ENCODE measurements at regions not wholly inside any gene's neighbourhood (a gene's known extent, or its start where the extent isn't known, plus 50 kb on each side); places are given as distances from the start of the nearest gene placed in this dataset.
A peak's percentile ranks its signal among the peaks of the same experiment; 100 is the strongest.

DNA sequence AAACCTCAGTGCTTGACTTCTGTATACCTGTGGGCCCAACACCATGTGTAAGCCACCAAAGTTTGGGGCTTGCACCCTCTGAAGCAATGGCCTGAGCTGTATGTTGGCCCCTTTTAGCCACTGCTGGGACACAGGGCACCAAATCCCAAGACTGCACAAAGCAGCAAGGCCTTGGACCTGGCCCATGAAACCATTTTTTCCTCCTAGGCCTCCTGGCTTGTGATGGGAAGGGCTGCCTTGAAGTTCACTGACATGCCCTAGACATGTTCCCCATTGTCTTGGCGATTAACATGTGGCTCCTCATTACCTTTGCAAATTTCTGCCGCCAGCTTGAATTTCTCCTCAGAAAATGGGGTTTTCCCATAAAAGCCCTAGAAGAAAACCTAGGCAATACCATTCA lies 345.5 kb downstream of the MLLT3 start:
- no peaks in the 10 kb centered on the region for H3K4me1 ChIP-seq (ENCODE audit: control insufficient read depth, insufficient read depth, low read length, poor library complexity, severe bottlenecking)
- H3K36me3 ChIP-seq (ENCODE audit: control insufficient read depth, insufficient read depth, low read length) = no peaks in the 10 kb centered on the region
- peaks cover 3 to 4% of the 10 kb centered on the region in 2 experiments for H3K9me3 ChIP-seq (ENCODE audit: control insufficient read depth in 2 of 2, low read length in 2 of 2)
- H3K4me3 Mint-ChIP-seq = no peak overlapping the region
- no peak overlapping the region for H3K27ac Mint-ChIP-seq
- H3K4me1 Mint-ChIP-seq = peaks cover 0 to 16% (median 11%) of the 10 kb centered on the region in 4 donors
- H3K36me3 Mint-ChIP-seq = peaks cover 6% of the 10 kb centered on the region
- H3K4me3 ChIP-seq (ENCODE audit: low read depth, low read length) = no peak overlapping the region
- ATAC-seq (ENCODE audit: low read depth in 2 of 2) = no peak
- H3K27ac ChIP-seq (ENCODE audit: insufficient read depth, low read length, poor library complexity, severe bottlenecking) = no peak overlapping the region
- no peaks in the 10 kb centered on the region for H3K27me3 ChIP-seq (ENCODE audit: control insufficient read depth, insufficient read depth, low read length)
- DNase-seq = no peak
- H3K9me3 Mint-ChIP-seq = peaks cover 0 to 34% (median 7%) of the 10 kb centered on the region in 7 donors
- H3K27me3 Mint-ChIP-seq = no peaks in the 10 kb centered on the region

GRCh38 chr9:20271723-20272122 lies 350.6 kb downstream of the MLLT3 start:
- H3K4me1 Mint-ChIP-seq = peaks cover 0 to 24% (median 17%) of the 10 kb centered on the region in 4 donors

DNA sequence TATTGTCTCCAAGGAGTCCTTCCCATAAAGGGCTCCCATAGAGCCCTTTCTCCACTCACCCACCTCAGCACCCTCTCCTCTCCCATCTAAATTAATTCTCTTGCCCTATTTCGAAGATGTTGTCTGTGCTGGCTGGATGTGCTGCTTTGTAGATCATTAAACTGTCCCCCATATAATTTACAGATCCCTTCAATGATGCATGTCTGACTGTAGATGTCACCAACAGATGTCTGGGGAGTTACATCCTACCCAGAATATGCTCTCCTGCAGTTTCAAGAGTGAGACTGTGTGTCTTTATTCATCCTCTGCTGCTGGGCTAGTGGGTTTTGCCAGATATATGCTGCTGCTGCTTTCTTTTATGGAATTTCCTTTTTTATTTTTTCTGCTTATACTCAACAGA lies 351.2 kb downstream of the MLLT3 start:
- DNase-seq (peak in 2 of 3 donors; percentile 22 to 62), ATAC-seq (ENCODE audit: low read depth in 2 of 2) (peak; percentile 77 to 78)

More at GRCh38 chr9:20271723-20272122, 350.6 kb downstream of the MLLT3 start:
- H3K4me3 Mint-ChIP-seq = no peak overlapping the region
- no peaks in the 10 kb centered on the region for H3K36me3 ChIP-seq (ENCODE audit: control insufficient read depth, insufficient read depth, low read length)
- peaks cover 2 to 3% of the 10 kb centered on the region in 2 experiments for H3K9me3 ChIP-seq (ENCODE audit: control insufficient read depth in 2 of 2, low read length in 2 of 2)
- no peak overlapping the region for H3K27ac ChIP-seq (ENCODE audit: insufficient read depth, low read length, poor library complexity, severe bottlenecking)
- DNase-seq (no peak), ATAC-seq (ENCODE audit: low read depth in 2 of 2) (no peak)
- H3K4me3 ChIP-seq (ENCODE audit: low read depth, low read length) = no peak overlapping the region
- H3K4me1 ChIP-seq (ENCODE audit: control insufficient read depth, insufficient read depth, low read length, poor library complexity, severe bottlenecking) = no peaks in the 10 kb centered on the region
- no peaks in the 10 kb centered on the region for H3K27me3 Mint-ChIP-seq
- H3K27ac Mint-ChIP-seq = peak overlapping the region in 1 of 3 donors; percentile 31
- peaks cover 6% of the 10 kb centered on the region for H3K36me3 Mint-ChIP-seq
- peaks cover 0 to 12% (median 2%) of the 10 kb centered on the region in 7 donors for H3K9me3 Mint-ChIP-seq
- H3K27me3 ChIP-seq (ENCODE audit: control insufficient read depth, insufficient read depth, low read length) = no peaks in the 10 kb centered on the region

GRCh38 chr9:20270161-20270560 lies 352.1 kb downstream of the MLLT3 start:
- Histone ChIP-seq H3K27ac (ENCODE audit: insufficient read depth, low read length, poor library complexity, severe bottlenecking) (no peak overlapping the region), H3K4me1 (ENCODE audit: control insufficient read depth, insufficient read depth, low read length, poor library complexity, severe bottlenecking) (no peaks in the 10 kb centered on the region), H3K4me3 (ENCODE audit: low read depth, low read length) (no peak overlapping the region), H3K9me3 (ENCODE audit: control insufficient read depth in 2 of 2, low read length in 2 of 2) (peaks cover 0 to 3% of the 10 kb centered on the region in 2 experiments), H3K27me3 (ENCODE audit: control insufficient read depth, insufficient read depth, low read length) (no peaks in the 10 kb centered on the region), H3K36me3 (ENCODE audit: control insufficient read depth, insufficient read depth, low read length) (no peaks in the 10 kb centered on the region)
- no peaks in the 10 kb centered on the region for H3K36me3 Mint-ChIP-seq
- H3K27me3 Mint-ChIP-seq = no peaks in the 10 kb centered on the region
- H3K4me1 Mint-ChIP-seq = peaks cover 0 to 21% (median 17%) of the 10 kb centered on the region in 4 donors
- DNase-seq (no peak), ATAC-seq (ENCODE audit: low read depth in 2 of 2) (no peak)
- no peak overlapping the region for H3K27ac Mint-ChIP-seq
- peaks cover 0 to 5% (median 2%) of the 10 kb centered on the region in 7 donors for H3K9me3 Mint-ChIP-seq
- no peak overlapping the region for H3K4me3 Mint-ChIP-seq

More for the DNA sequence above, 351.2 kb downstream of the MLLT3 start:
- Histone ChIP-seq H3K9me3 (ENCODE audit: control insufficient read depth in 2 of 2, low read length in 2 of 2) (peaks cover 0 to 3% of the 10 kb centered on the region in 2 experiments), H3K36me3 (ENCODE audit: control insufficient read depth, insufficient read depth, low read length) (no peaks in the 10 kb centered on the region), H3K27ac (ENCODE audit: insufficient read depth, low read length, poor library complexity, severe bottlenecking) (no peak overlapping the region), H3K4me1 (ENCODE audit: control insufficient read depth, insufficient read depth, low read length, poor library complexity, severe bottlenecking) (no peaks in the 10 kb centered on the region), H3K27me3 (ENCODE audit: control insufficient read depth, insufficient read depth, low read length) (no peaks in the 10 kb centered on the region), H3K4me3 (ENCODE audit: low read depth, low read length) (no peak overlapping the region)
- H3K27me3 Mint-ChIP-seq = no peaks in the 10 kb centered on the region
- peak overlapping the region in 2 of 3 donors; percentile 8 to 93 for H3K27ac Mint-ChIP-seq
- H3K9me3 Mint-ChIP-seq = peaks cover 0 to 12% (median 3%) of the 10 kb centered on the region in 7 donors
- no peak overlapping the region for H3K4me3 Mint-ChIP-seq
- peaks cover 0 to 24% (median 17%) of the 10 kb centered on the region in 4 donors for H3K4me1 Mint-ChIP-seq
- H3K36me3 Mint-ChIP-seq = peaks cover 6% of the 10 kb centered on the region

GRCh38 chr9:20269620-20270019 lies 352.7 kb downstream of the MLLT3 start:
- Mint-ChIP-seq H3K27ac (peak overlapping the region in 1 of 3 donors; percentile 61), H3K9me3 (peaks cover 0 to 4% (median 2%) of the 10 kb centered on the region in 7 donors), H3K4me3 (no peak overlapping the region), H3K36me3 (no peaks in the 10 kb centered on the region), H3K27me3 (no peaks in the 10 kb centered on the region), H3K4me1 (peaks cover 0 to 21% (median 16%) of the 10 kb centered on the region in 4 donors)
- Histone ChIP-seq H3K4me3 (ENCODE audit: low read depth, low read length) (no peak overlapping the region), H3K4me1 (ENCODE audit: control insufficient read depth, insufficient read depth, low read length, poor library complexity, severe bottlenecking) (no peaks in the 10 kb centered on the region), H3K27ac (ENCODE audit: insufficient read depth, low read length, poor library complexity, severe bottlenecking) (no peak overlapping the region), H3K36me3 (ENCODE audit: control insufficient read depth, insufficient read depth, low read length) (no peaks in the 10 kb centered on the region), H3K27me3 (ENCODE audit: control insufficient read depth, insufficient read depth, low read length) (no peaks in the 10 kb centered on the region), H3K9me3 (ENCODE audit: control insufficient read depth in 2 of 2, low read length in 2 of 2) (peaks cover 0 to 3% of the 10 kb centered on the region in 2 experiments)
- DNase-seq (no peak), ATAC-seq (ENCODE audit: low read depth in 2 of 2) (no peak)

GRCh38 chr9:20264896-20265295 lies 357.4 kb downstream of the MLLT3 start:
- ATAC-seq (ENCODE audit: low read depth in 2 of 2) = no peak
- Histone ChIP-seq H3K9me3 (ENCODE audit: control insufficient read depth in 2 of 2, low read length in 2 of 2) (no peaks in the 10 kb centered on the region), H3K4me3 (ENCODE audit: low read depth, low read length) (no peak overlapping the region), H3K27me3 (ENCODE audit: control insufficient read depth, insufficient read depth, low read length) (no peaks in the 10 kb centered on the region), H3K36me3 (ENCODE audit: control insufficient read depth, insufficient read depth, low read length) (no peaks in the 10 kb centered on the region), H3K27ac (ENCODE audit: insufficient read depth, low read length, poor library complexity, severe bottlenecking) (no peak overlapping the region), H3K4me1 (ENCODE audit: control insufficient read depth, insufficient read depth, low read length, poor library complexity, severe bottlenecking) (no peaks in the 10 kb centered on the region)
- peaks cover 0 to 5% (median 1%) of the 10 kb centered on the region in 4 donors for H3K4me1 Mint-ChIP-seq
- no peaks in the 10 kb centered on the region for H3K36me3 Mint-ChIP-seq
- peaks cover 0 to 2% (median 0%) of the 10 kb centered on the region in 7 donors for H3K9me3 Mint-ChIP-seq
- H3K27me3 Mint-ChIP-seq = peaks cover 4% of the 10 kb centered on the region
- DNase-seq = no peak
- H3K4me3 Mint-ChIP-seq = no peak overlapping the region
- no peak overlapping the region for H3K27ac Mint-ChIP-seq

- no peaks in the 10 kb centered on the region for H3K9me3 ChIP-seq (ENCODE audit: control insufficient read depth in 2 of 2, low read length in 2 of 2)
- no peak for DNase-seq
Measured at GRCh38 chr9:20262611-20263010, 359.7 kb downstream of the MLLT3 start.

More at GRCh38 chr9:20262611-20263010, 359.7 kb downstream of the MLLT3 start:
- no peaks in the 10 kb centered on the region for H3K36me3 Mint-ChIP-seq
- H3K4me3 Mint-ChIP-seq = no peak overlapping the region
- Histone ChIP-seq H3K27ac (ENCODE audit: insufficient read depth, low read length, poor library complexity, severe bottlenecking) (no peak overlapping the region), H3K4me1 (ENCODE audit: control insufficient read depth, insufficient read depth, low read length, poor library complexity, severe bottlenecking) (no peaks in the 10 kb centered on the region), H3K36me3 (ENCODE audit: control insufficient read depth, insufficient read depth, low read length) (no peaks in the 10 kb centered on the region), H3K27me3 (ENCODE audit: control insufficient read depth, insufficient read depth, low read length) (no peaks in the 10 kb centered on the region), H3K4me3 (ENCODE audit: low read depth, low read length) (no peak overlapping the region)
- H3K4me1 Mint-ChIP-seq = peaks cover 0 to 3% (median under 1%) of the 10 kb centered on the region in 4 donors
- ATAC-seq (ENCODE audit: low read depth in 2 of 2) = no peak
- no peak overlapping the region for H3K27ac Mint-ChIP-seq
- H3K9me3 Mint-ChIP-seq = peaks cover 0 to 2% (median 0%) of the 10 kb centered on the region in 7 donors
- H3K27me3 Mint-ChIP-seq = peaks cover 4% of the 10 kb centered on the region
